NCI-H1417 (cell line): ENCODE measurements at regions not wholly inside any gene's neighbourhood (a gene's known extent, or its start where the extent isn't known, plus 50 kb on each side); places are given as distances from the start of the nearest gene placed in this dataset.

Experiments used
- DNase-seq, 3 experiments: peaks; one replicate each; lab custom pipeline; 2025; lab: John Stamatoyannopoulos, UW

DNA sequence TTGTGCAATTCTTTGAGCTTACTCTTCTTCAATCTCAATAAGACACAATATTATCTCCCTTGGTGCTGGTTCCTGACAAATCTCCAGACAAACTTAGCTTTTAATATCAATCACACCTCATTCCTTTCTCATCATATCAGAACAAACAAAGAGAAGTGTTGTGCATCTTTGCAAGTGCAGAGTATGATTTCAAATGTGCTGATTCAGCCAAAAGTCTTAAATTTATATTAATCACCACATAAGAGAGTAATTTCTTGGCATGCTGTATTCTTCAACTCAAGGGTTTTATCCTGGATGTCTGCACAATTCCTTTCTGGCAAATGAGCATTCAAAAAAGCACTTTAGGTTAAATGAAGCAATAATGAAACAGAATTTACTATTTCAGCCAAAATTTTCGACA lies 877.8 kb downstream of the ANKRD7 start:
- DNase-seq = no peak

- no peak for DNase-seq
These were observed 880.9 kb downstream of the ANKRD7 start for GRCh38 chr7:119105381-119105780.

DNA sequence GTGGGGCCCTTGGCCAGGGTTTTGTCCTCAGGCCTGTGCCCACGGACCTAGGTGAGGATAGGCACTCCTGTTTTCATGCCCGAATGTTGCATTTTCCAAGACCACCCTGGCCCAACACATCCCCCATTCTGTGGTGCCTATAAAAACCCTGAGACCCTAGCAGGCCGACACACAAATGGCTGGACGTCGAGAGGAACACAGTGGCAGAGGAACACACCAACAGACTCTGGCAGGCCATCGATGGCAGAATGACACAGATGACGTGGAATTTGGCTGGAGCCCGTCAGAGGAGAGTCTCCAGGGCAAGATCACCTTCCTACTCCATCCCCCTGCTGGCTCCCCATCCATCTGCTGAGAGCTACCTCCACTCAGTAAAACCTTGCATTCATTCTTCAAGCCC lies 898.8 kb downstream of the ANKRD7 start:
- no peak for DNase-seq

DNA sequence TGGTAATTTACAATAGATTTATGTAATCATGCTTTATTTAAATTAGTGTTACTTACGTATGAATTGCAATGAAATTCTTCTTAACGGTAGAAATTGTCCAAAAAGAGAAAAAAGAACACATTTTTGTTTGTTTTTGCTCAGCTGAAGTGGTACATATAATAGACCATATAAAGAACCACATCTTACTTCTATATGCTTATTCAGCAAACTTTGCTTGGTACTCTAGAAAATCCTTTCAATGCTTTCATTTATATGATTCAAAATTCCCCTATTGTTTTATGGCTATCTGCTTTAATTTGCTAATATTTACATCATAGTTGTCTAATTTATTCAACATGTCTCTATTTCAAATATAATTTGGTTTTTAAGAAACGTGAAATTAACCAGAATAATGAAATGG lies 903.2 kb downstream of the ANKRD7 start:
- no peak for DNase-seq

GRCh38 chr7:119132436-119132835 lies 907.9 kb downstream of the ANKRD7 start:
- DNase-seq = peak in 1 of 3 experiments; percentile 39

- DNase-seq = no peak
These were observed 942.9 kb downstream of the ANKRD7 start for GRCh38 chr7:119167431-119167830.

- no peak for DNase-seq
These were observed 947.5 kb downstream of the ANKRD7 start for GRCh38 chr7:119172043-119172442.

DNA sequence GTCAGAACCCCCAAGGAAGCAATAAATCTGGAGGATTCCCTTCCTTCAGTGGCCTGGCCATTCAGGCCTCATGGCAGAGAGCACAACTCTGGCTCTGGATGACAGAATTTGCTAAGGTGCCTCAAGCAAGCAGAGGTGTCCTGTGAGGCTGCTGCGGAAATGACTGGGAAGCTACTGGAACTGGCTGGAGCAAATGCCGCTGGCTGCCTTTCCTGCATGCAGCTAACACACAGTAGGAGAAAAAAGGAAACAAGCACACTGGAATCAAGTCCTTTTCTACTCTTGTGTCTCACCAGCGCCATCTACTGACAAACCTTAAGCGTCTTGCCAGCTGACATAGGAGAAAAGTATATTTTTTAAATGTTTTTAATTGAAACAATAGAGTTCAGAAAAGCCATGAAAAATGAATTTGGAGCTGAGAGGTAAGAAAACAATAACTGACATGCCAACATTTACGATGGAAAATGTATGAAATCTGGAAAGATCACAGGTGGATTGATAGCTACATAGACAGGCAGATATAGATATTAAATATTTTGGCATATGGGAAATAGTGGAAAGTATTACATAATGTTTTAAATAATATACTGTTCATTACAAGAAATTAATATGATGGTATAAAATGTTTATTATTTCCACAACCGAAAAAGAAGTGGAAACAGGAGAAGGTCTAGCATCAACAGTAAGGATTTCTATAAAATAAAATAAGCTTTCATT lies 951.6 kb downstream of the ANKRD7 start:
- DNase-seq = peak; percentile 65 to 92 (median 66)

GRCh38 chr7:119177863-119178262 lies 953.4 kb downstream of the ANKRD7 start:
- DNase-seq = no peak

DNA sequence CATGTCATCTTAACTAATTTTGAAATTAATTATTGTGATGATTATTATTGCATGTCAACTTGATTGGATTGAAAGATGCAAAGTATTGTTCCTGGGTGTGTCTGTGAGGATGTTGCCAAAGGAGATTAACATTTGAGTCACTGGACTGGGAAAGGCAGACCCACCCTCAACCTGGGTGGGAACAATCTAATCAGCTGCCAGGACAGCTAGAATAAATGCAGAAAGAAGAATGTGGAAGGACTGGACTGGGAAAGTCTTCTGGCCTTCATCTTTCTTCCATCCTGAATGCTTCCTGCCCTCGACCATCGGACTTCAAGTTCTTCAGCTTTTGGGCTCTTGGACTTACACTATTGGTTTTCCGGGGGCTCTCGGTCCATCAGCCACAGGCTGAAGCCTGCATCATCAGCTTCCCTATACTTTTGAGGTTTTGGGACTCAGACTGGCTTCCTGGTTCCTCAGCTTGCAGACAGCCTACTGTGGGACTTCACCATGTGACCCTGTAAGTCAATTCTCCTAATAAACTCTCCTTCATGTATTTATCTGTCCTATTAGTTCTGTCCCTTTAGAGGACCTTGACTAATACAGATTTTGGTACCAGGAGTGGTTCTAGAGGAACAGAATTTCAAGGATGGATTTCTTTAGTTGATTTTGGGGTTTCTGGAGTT lies 959.8 kb downstream of the ANKRD7 start:
- DNase-seq = no peak

GRCh38 chr7:119196183-119196582 lies 971.7 kb downstream of the ANKRD7 start:
- no peak for DNase-seq

DNA sequence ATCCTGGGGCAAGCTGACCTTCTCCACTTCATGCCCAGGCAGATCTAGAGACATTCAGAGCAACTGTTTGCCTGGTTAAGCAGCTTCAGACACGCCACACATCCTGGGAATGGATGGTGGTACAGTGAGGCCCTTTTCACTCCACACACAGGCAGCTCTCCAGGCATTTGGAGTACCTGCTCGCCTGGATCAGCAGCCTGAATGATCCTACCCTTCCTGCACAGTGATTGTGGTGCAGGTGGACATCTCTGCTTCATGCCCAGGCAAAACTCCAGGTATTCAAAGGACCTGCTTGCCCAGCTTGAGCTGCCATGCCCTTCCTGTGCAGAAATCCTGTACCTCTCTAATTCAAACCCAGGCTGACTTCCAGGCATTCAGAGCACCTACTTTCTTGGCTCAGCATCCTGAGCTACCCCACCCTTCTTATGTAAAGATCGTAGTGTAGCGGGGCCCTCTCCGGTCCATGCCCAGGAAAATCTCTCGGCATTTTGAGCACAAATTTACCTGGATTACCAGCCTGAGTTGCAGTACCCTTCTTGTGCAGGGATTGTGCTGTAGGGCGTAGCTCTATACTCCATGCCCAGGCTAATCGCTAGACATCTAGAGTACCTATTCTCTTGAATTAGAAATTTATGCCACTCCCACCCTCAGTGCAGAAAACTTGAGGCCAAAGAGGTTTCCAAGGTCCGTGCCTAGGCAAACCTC lies 972.8 kb downstream of the ANKRD7 start:
- DNase-seq = no peak

GRCh38 chr7:119197877-119198527 lies 973.5 kb downstream of the ANKRD7 start:
- DNase-seq = peak; percentile 27 to 73 (median 71)

- no peak for DNase-seq
These were observed 995.2 kb downstream of the ANKRD7 start for GRCh38 chr7:119219663-119220062.

DNA sequence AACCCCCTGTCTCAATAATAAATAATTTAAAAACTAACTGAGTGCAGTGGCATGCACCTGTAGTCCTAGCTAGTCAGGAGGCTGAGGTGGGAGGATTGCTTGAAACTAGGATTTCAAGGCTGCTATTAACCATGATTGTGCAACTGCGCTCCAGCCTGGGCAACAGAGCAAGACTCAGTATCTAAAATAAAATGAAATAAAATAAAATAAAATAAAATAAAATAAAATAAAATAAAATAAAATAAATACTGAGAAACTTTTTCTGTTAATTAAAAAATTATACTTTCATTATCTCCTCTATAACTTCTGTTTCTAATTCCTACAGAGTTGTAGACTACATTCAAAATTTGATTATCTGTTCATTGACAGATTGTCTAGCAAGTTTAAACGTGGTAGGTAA lies 999.4 kb downstream of the ANKRD7 start:
- DNase-seq = no peak

DNA sequence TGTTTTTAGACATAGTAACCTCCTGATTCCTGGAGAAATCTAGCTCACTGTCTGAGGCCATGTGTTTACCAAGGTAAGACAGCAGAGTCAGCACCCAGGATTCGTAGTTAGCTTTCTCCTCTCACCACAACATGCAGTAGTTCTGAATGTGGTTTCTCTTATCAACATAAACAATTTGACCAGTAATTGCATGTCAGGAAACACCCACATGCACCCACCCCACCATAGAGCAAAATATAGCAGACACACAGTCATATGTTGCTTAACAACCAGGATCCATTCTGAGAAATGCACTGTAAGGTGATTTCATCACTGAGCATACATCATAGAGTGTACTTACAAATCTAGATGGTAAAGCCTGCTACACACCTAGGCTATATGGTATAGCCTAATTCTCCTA lies 1004.0 kb downstream of the ANKRD7 start:
- DNase-seq = no peak

GRCh38 chr7:119232091-119232490 lies 1007.6 kb downstream of the ANKRD7 start:
- DNase-seq = no peak

DNA sequence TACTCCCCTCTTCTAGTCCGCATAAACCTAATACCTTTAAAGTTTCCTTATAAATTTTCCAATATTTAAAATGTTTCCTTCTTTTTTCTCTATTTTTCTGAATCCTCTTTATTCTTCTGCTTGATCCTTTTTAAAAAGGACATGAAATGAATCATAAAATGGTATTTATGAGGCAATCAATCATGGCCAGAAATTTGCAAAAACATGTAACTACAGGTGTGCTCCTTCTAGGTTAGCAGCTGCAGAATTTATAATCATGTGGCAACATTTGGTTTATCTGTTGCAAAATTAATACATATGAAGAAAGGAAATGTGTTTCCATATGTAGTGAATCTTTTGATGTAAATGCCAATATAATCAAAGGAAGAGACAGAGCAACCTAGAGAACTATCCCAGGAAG lies 1008.5 kb downstream of the ANKRD7 start:
- no peak for DNase-seq

- DNase-seq = no peak
These were observed 1020.0 kb upstream of the KCND2 start for GRCh38 chr7:119252962-119253361.

- peak in 1 of 3 experiments; percentile 27 for DNase-seq
These were observed 1018.2 kb upstream of the KCND2 start for GRCh38 chr7:119254742-119255141.

DNA sequence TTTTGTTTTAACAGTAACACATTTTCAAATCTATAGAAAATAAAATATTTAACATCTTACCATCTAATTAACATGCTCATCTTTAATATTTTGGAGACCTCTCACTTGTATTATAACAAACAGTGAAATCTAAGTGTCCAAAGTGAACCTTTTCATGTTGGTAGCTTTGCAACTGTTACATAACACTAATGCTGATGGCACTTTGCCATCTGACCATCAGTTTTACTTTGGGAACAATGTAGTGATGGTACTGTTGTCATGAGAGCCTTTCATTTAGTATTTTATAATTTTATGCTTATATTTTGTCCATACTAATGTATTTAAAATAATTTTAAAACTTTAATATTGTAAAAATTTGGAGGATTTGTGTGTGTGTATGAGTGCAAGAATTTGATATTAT lies 1017.0 kb upstream of the KCND2 start:
- DNase-seq = peak in 1 of 3 experiments; percentile 38

DNA sequence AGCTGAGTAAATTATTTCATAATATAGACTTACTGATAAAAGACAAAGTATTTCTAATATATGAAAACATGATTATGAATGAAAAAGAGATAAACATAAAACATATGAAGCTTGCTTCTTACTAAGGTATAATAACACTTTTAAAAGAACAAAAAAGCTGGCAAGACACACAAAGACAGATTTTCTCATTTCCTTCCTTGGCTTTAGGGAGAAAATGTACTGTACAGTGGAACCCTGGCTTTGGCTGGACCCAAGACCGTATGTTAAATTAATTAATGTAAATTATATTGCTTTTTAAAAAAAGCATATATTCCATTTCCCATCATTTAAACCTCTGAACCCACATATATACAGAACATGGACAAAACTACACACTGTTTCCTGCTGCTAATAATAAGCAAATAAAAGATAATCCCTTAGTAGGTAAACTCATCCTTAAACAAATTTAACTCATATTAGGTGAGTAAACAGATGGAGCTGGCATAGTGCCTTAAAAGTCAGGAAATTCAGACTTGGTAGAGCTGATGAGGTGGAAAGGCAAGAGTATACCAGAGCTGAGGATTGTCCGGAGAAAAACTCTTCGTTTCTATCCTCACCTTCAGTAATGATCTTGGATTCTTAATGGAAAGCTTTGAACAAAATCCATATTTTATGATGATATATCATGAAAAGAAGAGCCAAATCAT lies 1016.4 kb upstream of the KCND2 start:
- peak in 1 of 3 experiments; percentile 21 for DNase-seq
